ENCODE measurements at regions not wholly inside any gene's neighbourhood (a gene's known extent, or its start where the extent isn't known, plus 50 kb on each side); places are given as distances from the start of the nearest gene placed in this dataset.

DNA sequence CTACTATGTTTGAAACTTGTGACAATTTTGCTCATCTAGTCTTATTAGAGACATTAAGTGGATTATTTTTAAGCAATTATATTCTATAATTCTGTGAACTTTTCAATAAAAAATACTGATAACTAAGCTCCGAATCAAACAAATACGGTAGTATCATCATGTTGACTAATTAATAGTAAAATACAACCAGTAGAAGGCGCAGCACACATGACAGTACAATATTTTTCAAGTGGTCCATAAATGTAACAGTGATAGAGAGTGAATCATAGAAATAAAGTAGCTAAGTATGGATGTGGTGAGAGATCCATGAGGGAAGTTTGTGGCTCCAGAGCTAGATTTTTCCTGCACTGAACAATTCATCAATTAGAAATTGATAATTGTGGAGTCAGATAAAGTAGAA is 666.2 kb downstream of the KCTD8 start:
- no peaks in the 10 kb centered on the region for H3K36me3 Mint-ChIP-seq (ENCODE audit: unreplicated experiment)
- H3K9me3 Mint-ChIP-seq (ENCODE audit: unreplicated experiment), result no peaks in the 10 kb centered on the region
- DNase-seq (ENCODE audit: extremely low spot score, unreplicated experiment), result no peak
- TF ChIP-seq CTCF (IDR thresholded peaks at IDR 0.05), result no peak
- H3K4me1 Mint-ChIP-seq (ENCODE audit: unreplicated experiment), result no peaks in the 10 kb centered on the region
- peaks cover 6% of the 10 kb centered on the region for H3K27me3 Mint-ChIP-seq (ENCODE audit: unreplicated experiment)
- H3K27ac Mint-ChIP-seq (ENCODE audit: unreplicated experiment), result no peak overlapping the region
- no peak overlapping the region for H3K4me3 Mint-ChIP-seq (ENCODE audit: unreplicated experiment)

GRCh38 chr4:43816116-43816515 is 632.5 kb downstream of the KCTD8 start:
- Mint-ChIP-seq H3K9me3 (ENCODE audit: unreplicated experiment) (peaks cover 32% of the 10 kb centered on the region), H3K4me3 (ENCODE audit: unreplicated experiment) (no peak overlapping the region), H3K36me3 (ENCODE audit: unreplicated experiment) (no peaks in the 10 kb centered on the region), H3K27ac (ENCODE audit: unreplicated experiment) (no peak overlapping the region), H3K27me3 (ENCODE audit: unreplicated experiment) (no peaks in the 10 kb centered on the region), H3K4me1 (ENCODE audit: unreplicated experiment) (no peaks in the 10 kb centered on the region)
- no peak for TF ChIP-seq CTCF (IDR thresholded peaks at IDR 0.05)
- DNase-seq (ENCODE audit: extremely low spot score, unreplicated experiment), result no peak

DNA sequence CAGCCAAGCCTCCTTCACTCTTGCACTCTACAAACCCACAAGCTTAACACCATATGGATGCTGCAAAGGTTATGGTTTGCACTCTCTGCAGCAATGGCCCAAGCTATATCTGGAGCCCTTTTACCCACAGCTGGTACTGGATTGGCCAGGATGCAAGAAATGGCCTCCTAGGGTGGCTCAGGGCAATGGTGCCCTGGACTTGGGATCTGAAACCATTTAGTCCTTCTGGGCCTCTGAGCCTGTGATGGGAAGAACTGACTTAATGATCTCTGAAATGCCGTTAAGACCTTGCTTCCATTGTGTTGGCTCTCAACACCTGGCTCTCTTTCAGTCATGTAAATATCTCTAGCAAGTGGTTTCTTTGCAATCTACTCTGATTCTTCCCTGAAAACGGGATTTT is 626.0 kb downstream of the KCTD8 start:
- no peak for DNase-seq (ENCODE audit: extremely low spot score, unreplicated experiment)
- no peak for TF ChIP-seq CTCF (IDR thresholded peaks at IDR 0.05)
- peaks cover 39% of the 10 kb centered on the region for H3K9me3 Mint-ChIP-seq (ENCODE audit: unreplicated experiment)
- H3K4me1 Mint-ChIP-seq (ENCODE audit: unreplicated experiment), result no peaks in the 10 kb centered on the region
- no peak overlapping the region for H3K27ac Mint-ChIP-seq (ENCODE audit: unreplicated experiment)
- H3K36me3 Mint-ChIP-seq (ENCODE audit: unreplicated experiment), result no peaks in the 10 kb centered on the region
- H3K4me3 Mint-ChIP-seq (ENCODE audit: unreplicated experiment), result no peak overlapping the region
- no peaks in the 10 kb centered on the region for H3K27me3 Mint-ChIP-seq (ENCODE audit: unreplicated experiment)

DNA sequence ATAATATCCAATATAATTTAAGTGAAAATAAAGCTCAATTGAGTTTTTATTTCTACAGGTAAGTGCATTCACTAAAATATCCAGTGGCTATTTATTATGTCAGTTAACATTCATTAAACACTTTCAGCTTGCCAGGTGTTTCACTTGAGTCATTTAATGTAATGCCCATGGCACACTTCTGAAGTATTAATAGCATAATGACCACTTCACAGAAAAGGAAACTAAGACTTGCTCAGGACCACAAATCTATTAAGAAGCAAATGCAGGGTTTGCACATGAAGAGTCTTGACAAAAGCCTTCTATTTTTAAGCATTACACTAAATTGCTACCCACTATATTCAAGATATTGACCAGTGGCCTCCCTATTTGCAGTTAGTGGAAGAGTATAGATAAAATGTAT is 612.7 kb downstream of the KCTD8 start:
- Mint-ChIP-seq H3K27ac (ENCODE audit: unreplicated experiment) (no peak overlapping the region), H3K4me3 (ENCODE audit: unreplicated experiment) (no peak overlapping the region), H3K27me3 (ENCODE audit: unreplicated experiment) (no peaks in the 10 kb centered on the region), H3K36me3 (ENCODE audit: unreplicated experiment) (no peaks in the 10 kb centered on the region), H3K9me3 (ENCODE audit: unreplicated experiment) (peaks cover 9% of the 10 kb centered on the region), H3K4me1 (ENCODE audit: unreplicated experiment) (no peaks in the 10 kb centered on the region)
- no peak for TF ChIP-seq CTCF (IDR thresholded peaks at IDR 0.05)
- no peak for DNase-seq (ENCODE audit: extremely low spot score, unreplicated experiment)

DNA sequence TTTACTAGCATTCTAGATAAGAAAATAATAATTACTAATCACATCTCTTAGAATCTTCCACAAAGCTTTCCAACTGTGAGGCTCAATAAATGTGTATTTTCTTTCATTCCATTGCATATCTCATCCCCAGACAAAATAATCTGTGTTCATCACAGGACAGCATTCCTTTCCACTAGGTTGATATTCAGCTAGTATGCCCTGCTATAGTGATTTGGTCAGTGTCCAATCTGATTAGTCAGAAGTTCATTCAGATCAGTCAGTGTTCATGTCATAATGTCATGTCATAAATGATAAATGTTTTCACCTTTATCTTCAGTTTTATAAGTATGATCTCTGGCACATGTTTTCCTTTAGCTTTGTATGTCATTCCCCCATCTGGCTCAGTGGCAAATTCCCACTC is 611.4 kb downstream of the KCTD8 start:
- TF ChIP-seq CTCF (IDR thresholded peaks at IDR 0.05), result no peak
- DNase-seq (ENCODE audit: extremely low spot score, unreplicated experiment), result no peak
- Mint-ChIP-seq H3K4me1 (ENCODE audit: unreplicated experiment) (no peaks in the 10 kb centered on the region), H3K36me3 (ENCODE audit: unreplicated experiment) (no peaks in the 10 kb centered on the region), H3K4me3 (ENCODE audit: unreplicated experiment) (no peak overlapping the region), H3K27me3 (ENCODE audit: unreplicated experiment) (no peaks in the 10 kb centered on the region), H3K27ac (ENCODE audit: unreplicated experiment) (no peak overlapping the region), H3K9me3 (ENCODE audit: unreplicated experiment) (peaks cover 4% of the 10 kb centered on the region)
